ENCODE measurements at regions not wholly inside any gene's neighbourhood (a gene's known extent, or its start where the extent isn't known, plus 50 kb on each side); places are given as distances from the start of the nearest gene placed in this dataset.

GRCh38 chr1:192926736-192927135 lies 117.9 kb downstream of the RGS2 start:
- ChIA-PET POLR2A (no interaction called here), CTCF (no interaction called here)
- Mint-ChIP-seq H3K4me1 (peaks cover 19% of the 10 kb centered on the region), H3K4me3 (no peak overlapping the region), H3K36me3 (no peaks in the 10 kb centered on the region), H3K27ac (no peak overlapping the region), H3K27me3 (ENCODE audit: low read depth) (no peaks in the 10 kb centered on the region), H3K9me3 (peaks cover 2% of the 10 kb centered on the region; the same call in 1 of the 2 replicates)
- DNase-seq (ENCODE audit: low spot score) (no peak), ATAC-seq (no peak)
- TF ChIP-seq ARID4B (CRISPR knock-in tag; IDR thresholded peaks at IDR 0.05; ENCODE audit: borderline replicate concordance) (no peak), GTF2I (CRISPR knock-in tag; conservative IDR thresholded peaks at IDR 0.05) (no peak), IRF2 (CRISPR knock-in tag; IDR thresholded peaks at IDR 0.05; ENCODE audit: borderline replicate concordance, low read depth) (no peak), JAZF1 (CRISPR knock-in tag; IDR thresholded peaks at IDR 0.05) (no peak), NFATC4 (CRISPR knock-in tag; IDR thresholded peaks at IDR 0.05) (no peak), ZNF138 (CRISPR knock-in tag; conservative IDR thresholded peaks at IDR 0.05) (no peak), SMAD3 (CRISPR knock-in tag; IDR thresholded peaks at IDR 0.05; ENCODE audit: borderline replicate concordance) (no peak), SOX15 (CRISPR knock-in tag; IDR thresholded peaks at IDR 0.05) (no peak), NR1H2 (CRISPR knock-in tag; IDR thresholded peaks at IDR 0.05) (no peak), JUN (CRISPR knock-in tag; IDR thresholded peaks at IDR 0.05) (no peak), AR (CRISPR knock-in tag; IDR thresholded peaks at IDR 0.05) (no peak), EMX1 (CRISPR knock-in tag; IDR thresholded peaks at IDR 0.05) (no peak), ERG (CRISPR knock-in tag; IDR thresholded peaks at IDR 0.05) (no peak), ZMAT4 (CRISPR knock-in tag; IDR thresholded peaks at IDR 0.05) (no peak), USF2 (CRISPR knock-in tag; IDR thresholded peaks at IDR 0.05) (no peak), ZNF396 (CRISPR knock-in tag; IDR thresholded peaks at IDR 0.05; ENCODE audit: borderline replicate concordance) (no peak), TEAD4 (CRISPR knock-in tag; IDR thresholded peaks at IDR 0.05) (no peak)

GRCh38 chr1:192927496-192927895 lies 118.7 kb downstream of the RGS2 start:
- DNase-seq (ENCODE audit: low spot score) (no peak), ATAC-seq (no peak)
- no peaks in the 10 kb centered on the region for H3K36me3 Mint-ChIP-seq
- ChIA-PET POLR2A (interaction anchor here (0.6 kb wide), 1 partner anchor 425 kb away, joined by 3 read pairs; no protein-coding TSS in a partner anchor), CTCF (no interaction called here)
- H3K9me3 Mint-ChIP-seq = peaks cover 6% of the 10 kb centered on the region
- H3K4me1 Mint-ChIP-seq = peaks cover 19% of the 10 kb centered on the region
- no peaks in the 10 kb centered on the region for H3K27me3 Mint-ChIP-seq (ENCODE audit: low read depth)
- no peak overlapping the region for H3K27ac Mint-ChIP-seq
- no peak overlapping the region for H3K4me3 Mint-ChIP-seq
- TF ChIP-seq NR3C1 (CRISPR knock-in tag; conservative IDR thresholded peaks at IDR 0.05; ENCODE audit: low read depth) (no peak), AR (CRISPR knock-in tag; IDR thresholded peaks at IDR 0.05) (no peak), ZNF317 (CRISPR knock-in tag; IDR thresholded peaks at IDR 0.05; ENCODE audit: borderline replicate concordance, low read depth) (no peak), HMGA2 (CRISPR knock-in tag; IDR thresholded peaks at IDR 0.05) (no peak), MYBL2 (CRISPR knock-in tag; IDR thresholded peaks at IDR 0.05) (no peak), ELF4 (CRISPR knock-in tag; IDR thresholded peaks at IDR 0.05; ENCODE audit: low read depth) (no peak), FOXK1 (CRISPR knock-in tag; IDR thresholded peaks at IDR 0.05) (no peak), SMAD4 (CRISPR knock-in tag; IDR thresholded peaks at IDR 0.05) (no peak)

Measured in WTC11 (cell line).